Keratinocyte (primary cell): ENCODE measurements at regions not wholly inside any gene's neighbourhood (a gene's known extent, or its start where the extent isn't known, plus 50 kb on each side); places are given as distances from the start of the nearest gene placed in this dataset.

ENCODE experiments used
- DNase-seq: peaks from one replicate; pipeline ENCODE4 v3.0.0-alpha.2; 2011; ENCODE audit warnings: low read depth, missing footprints, low spot score
- FAIRE-seq: peaks from 2 replicates; lab custom pipeline; 2011; peaks lifted over from hg19 to GRCh38; lab: Jason Lieb, UNC
- H2AFZ ChIP-seq: 2 replicates; pipeline ENCODE4 v1.6.0; 2012; ENCODE audit warnings: low read length, control low read depth, inconsistent platforms; ENCODE audit not compliant: control insufficient read depth
- H3K27ac ChIP-seq: 2 replicates; pipeline ENCODE4 v1.5.1; 2011; ENCODE audit warnings: low read length; ENCODE audit not compliant: control insufficient read depth, insufficient read depth
- H3K27me3 ChIP-seq: 3 replicates; pipeline ENCODE4 v1.6.0; 2011; ENCODE audit warnings: low read length; ENCODE audit not compliant: control insufficient read depth, insufficient read depth; ENCODE audit errors: extremely low read depth
- H3K36me3 ChIP-seq, 2 experiments: 2 replicates in 1 of 2; 3 replicates in 1 of 2; pipeline ENCODE4 v1.5.1; 2011; ENCODE audit warnings: low read length in 2 of 2, mild to moderate bottlenecking in 1 of 2; ENCODE audit not compliant: control insufficient read depth in 2 of 2, insufficient read depth in 2 of 2; ENCODE audit errors: extremely low read depth in 1 of 2
- H3K4me1 ChIP-seq: 3 replicates; pipeline ENCODE4 v1.5.1; 2011; ENCODE audit warnings: low read length; ENCODE audit not compliant: control insufficient read depth, insufficient read depth; ENCODE audit errors: extremely low read depth
- H3K4me2 ChIP-seq: 3 replicates; pipeline ENCODE4 v1.6.0; 2011; ENCODE audit warnings: low read depth, low read length; ENCODE audit not compliant: control insufficient read depth, insufficient read depth; ENCODE audit errors: extremely low read depth
- H3K4me3 ChIP-seq, 3 experiments: fragments of 200-600 bp in 1 of 3; sonication (generic) in 1 of 3; 2 replicates in 2 of 3; 3 replicates in 1 of 3; pipeline ENCODE4 v1.5.1; 2011 to 2016; ENCODE audit warnings: low read length in 3 of 3, mild to moderate bottlenecking in 3 of 3, control low read depth in 2 of 3, inconsistent platforms in 1 of 3, low read depth in 1 of 3, mixed read lengths in 1 of 3, mixed run types in 1 of 3, moderate library complexity in 1 of 3; ENCODE audit not compliant: control insufficient read depth in 2 of 3, insufficient read depth in 2 of 3; ENCODE audit errors: extremely low read depth in 1 of 3
- H3K79me2 ChIP-seq: 2 replicates; pipeline ENCODE4 v1.6.0; 2012; ENCODE audit warnings: low read length; ENCODE audit not compliant: control insufficient read depth, insufficient read depth
- H3K9ac ChIP-seq: 3 replicates; pipeline ENCODE4 v1.6.0; 2011; ENCODE audit warnings: low read length; ENCODE audit not compliant: control insufficient read depth, insufficient read depth; ENCODE audit errors: extremely low read depth
- H3K9me1 ChIP-seq: 3 replicates; pipeline ENCODE4 v1.6.0; 2011; ENCODE audit warnings: low read length; ENCODE audit not compliant: control insufficient read depth, insufficient read depth; ENCODE audit errors: extremely low read depth
- H3K9me3 ChIP-seq: 2 replicates; pipeline ENCODE4 v1.5.1; 2012; ENCODE audit warnings: low read depth, low read length; ENCODE audit not compliant: control insufficient read depth
- H4K20me1 ChIP-seq: 3 replicates; pipeline ENCODE4 v1.6.0; 2011; ENCODE audit warnings: low read length; ENCODE audit not compliant: control insufficient read depth, insufficient read depth; ENCODE audit errors: extremely low read depth
- CTCF ChIP-seq, 3 experiments: IDR thresholded peaks in 1 of 3; conservative IDR thresholded peaks in 1 of 3; optimal IDR thresholded peaks in 1 of 3; 2 replicates in 2 of 3; 3 replicates in 1 of 3; pipeline versions ENCODE3 to v1.5.1; 2011; ENCODE audit warnings: low read length in 3 of 3, mild to moderate bottlenecking in 3 of 3, moderate library complexity in 2 of 3, control low read depth in 1 of 3, inconsistent platforms in 1 of 3; ENCODE audit not compliant: insufficient read depth in 2 of 3; ENCODE audit errors: extremely low read depth in 1 of 3
- EZH2 ChIP-seq: IDR thresholded peaks from one replicate; pipeline ENCODE4 v1.6.1; 2012; ENCODE audit warnings: inconsistent platforms, mild to moderate bottlenecking, low read length, moderate library complexity
- dilution Hi-C: fragments of 300-500 bp; cut with MboI; formaldehyde crosslinking; loops from one replicate; pipeline ENCODE4 v1.7.0; 2020; ENCODE audit warnings: low sequenced_read_pairs; ENCODE audit not compliant: extremely low pct_ligation_motif_present

- no peak for TF ChIP-seq CTCF (optimal IDR thresholded peaks at IDR 0.05 in 1 of 3, IDR thresholded peaks at IDR 0.05 in 1 of 3, conservative IDR thresholded peaks at IDR 0.05 in 1 of 3; ENCODE audit: extremely low read depth in 1 of 3, insufficient read depth in 2 of 3, low read length in 3 of 3)
- no peak for TF ChIP-seq EZH2
- dilution Hi-C loops: no loop called here
- Histone ChIP-seq H2AFZ (no peak overlapping the region), H3K9me1 (no peaks in the 10 kb centered on the region), H3K4me3 (no peak overlapping the region), H3K27me3 (no peaks in the 10 kb centered on the region), H4K20me1 (no peaks in the 10 kb centered on the region), H3K36me3 (no peaks in the 10 kb centered on the region), H3K4me1 (no peaks in the 10 kb centered on the region), H3K27ac (no peak overlapping the region), H3K9me3 (no peaks in the 10 kb centered on the region), H3K9ac (no peak overlapping the region), H3K4me2 (no peak overlapping the region), H3K79me2 (no peaks in the 10 kb centered on the region)
- FAIRE-seq (no peak), DNase-seq (no peak)
Measured at GRCh38 chr11:86865436-86865835, 65.1 kb downstream of the PRSS23 start.

- Histone ChIP-seq H3K79me2 (no peaks in the 10 kb centered on the region), H3K9ac (no peak overlapping the region), H4K20me1 (no peaks in the 10 kb centered on the region), H3K36me3 (no peaks in the 10 kb centered on the region), H3K27ac (no peak overlapping the region), H3K9me3 (no peaks in the 10 kb centered on the region), H2AFZ (no peak overlapping the region), H3K4me2 (no peak overlapping the region), H3K27me3 (no peaks in the 10 kb centered on the region), H3K4me1 (no peaks in the 10 kb centered on the region), H3K9me1 (no peaks in the 10 kb centered on the region), H3K4me3 (no peak overlapping the region)
- no peak for DNase-seq
- dilution Hi-C loops: no loop called here
- TF ChIP-seq EZH2 (no peak), CTCF (optimal IDR thresholded peaks at IDR 0.05 in 1 of 3, IDR thresholded peaks at IDR 0.05 in 1 of 3, conservative IDR thresholded peaks at IDR 0.05 in 1 of 3; ENCODE audit: extremely low read depth in 1 of 3, insufficient read depth in 2 of 3, low read length in 3 of 3) (peak in 1 of 3 experiments; percentile 7)
- no peak for FAIRE-seq
Measured at GRCh38 chr11:86869531-86869930, 69.2 kb downstream of the PRSS23 start.
